IPS-NIHi7 (cell line): ENCODE measurements at regions not wholly inside any gene's neighbourhood (a gene's known extent, or its start where the extent isn't known, plus 50 kb on each side); places are given as distances from the start of the nearest gene placed in this dataset.
A peak's percentile ranks its signal among the peaks of the same experiment; 100 is the strongest.

Source experiments
- DNase-seq: peaks from one replicate; pipeline ENCODE4 v3.0.0; 2012; ENCODE audit warnings: mixed read lengths; ENCODE audit errors: extremely low spot score

DNA sequence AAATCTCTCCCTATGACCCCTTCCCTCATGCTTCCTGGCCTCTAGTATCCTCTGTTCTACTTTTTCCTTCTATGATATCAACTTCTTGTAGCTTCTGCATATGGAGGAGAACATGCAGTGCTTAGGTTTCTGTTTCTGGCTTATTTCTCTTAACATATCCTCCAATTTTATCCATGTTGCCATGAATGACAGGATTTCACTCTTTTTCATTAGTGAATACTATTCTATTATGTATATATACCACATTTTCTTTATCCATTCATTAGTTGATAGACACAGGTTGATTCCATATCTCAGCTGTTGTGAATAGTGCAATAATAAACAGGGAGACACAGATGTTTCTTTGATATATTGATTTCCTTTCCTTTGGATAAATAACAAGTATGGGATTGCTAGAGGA, 123.3 kb upstream of the SESN3 start:
- no peak for DNase-seq

DNA sequence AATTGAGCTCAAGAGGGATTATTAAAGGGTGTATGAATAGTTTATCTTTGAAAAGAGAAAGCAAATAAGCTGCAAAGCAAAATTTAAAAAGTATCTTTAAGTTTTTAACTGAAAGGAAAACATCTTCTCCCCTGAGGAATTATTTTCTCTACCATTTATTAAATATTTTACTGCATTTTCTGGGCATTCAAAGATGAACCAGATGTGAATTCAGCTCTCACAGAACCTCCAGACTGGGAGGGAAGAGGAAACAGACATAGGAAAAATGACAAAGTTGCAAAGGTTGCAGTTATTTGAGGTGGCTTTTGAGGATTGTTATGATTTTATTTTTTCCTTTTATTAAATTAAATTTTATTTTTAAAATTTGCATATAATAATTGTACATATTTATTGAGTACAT, 122.7 kb upstream of the SESN3 start:
- DNase-seq, result no peak

DNA sequence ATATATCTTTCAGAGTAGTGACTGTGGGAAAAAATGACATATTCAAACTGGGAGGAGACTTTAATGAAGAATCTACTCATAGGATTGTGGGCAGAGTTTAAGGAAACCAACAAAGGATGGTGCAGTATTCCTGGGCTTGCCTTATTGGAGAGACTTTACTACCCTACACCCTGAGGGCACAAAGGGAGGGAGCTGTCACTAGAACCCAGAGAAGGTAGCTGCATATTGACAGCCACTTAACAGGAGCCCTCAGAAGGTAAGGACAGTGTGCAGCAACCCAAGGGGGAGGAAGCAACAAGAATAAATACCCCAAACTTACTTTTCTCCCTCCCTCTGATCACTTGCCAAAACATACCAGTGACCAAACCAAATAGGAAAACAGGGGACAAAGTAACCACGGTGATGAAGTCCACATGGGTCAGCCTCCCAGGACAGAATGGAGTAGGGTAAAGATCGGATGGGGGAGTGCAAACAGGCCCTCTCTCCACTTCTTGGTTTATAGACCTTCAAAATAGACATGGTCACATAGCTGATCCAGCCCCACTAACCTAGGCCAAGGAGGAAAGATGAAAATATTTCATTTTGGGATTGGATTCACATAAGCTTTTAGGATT, 121.8 kb upstream of the SESN3 start:
- DNase-seq, result no peak

DNA sequence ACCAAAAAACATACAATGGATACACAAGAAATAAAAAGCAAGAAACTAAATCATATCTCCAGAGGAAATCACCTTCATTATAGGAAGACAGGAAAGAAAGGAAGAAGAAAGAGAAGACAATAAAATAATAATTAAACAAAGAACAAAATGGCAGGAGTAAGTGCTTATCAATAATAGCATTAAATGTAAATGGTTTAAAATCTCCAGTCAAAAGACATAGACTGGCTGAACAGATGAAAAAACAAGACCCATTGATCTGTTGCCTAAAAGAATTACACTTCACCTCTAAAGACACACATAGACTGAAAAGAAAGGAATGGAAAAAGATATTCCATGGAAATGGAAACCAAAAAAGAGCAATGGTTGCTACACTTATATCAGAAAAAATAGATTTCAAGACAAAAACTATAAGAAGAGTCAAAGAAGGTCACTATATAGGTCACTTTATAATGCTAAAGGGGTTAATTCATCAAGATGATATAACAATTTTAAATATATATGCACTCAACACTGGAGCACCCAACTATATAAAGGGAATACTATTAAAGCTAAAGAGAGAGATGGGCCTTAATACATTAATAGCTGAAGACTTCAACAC, 118.4 kb upstream of the SESN3 start:
- no peak for DNase-seq

DNA sequence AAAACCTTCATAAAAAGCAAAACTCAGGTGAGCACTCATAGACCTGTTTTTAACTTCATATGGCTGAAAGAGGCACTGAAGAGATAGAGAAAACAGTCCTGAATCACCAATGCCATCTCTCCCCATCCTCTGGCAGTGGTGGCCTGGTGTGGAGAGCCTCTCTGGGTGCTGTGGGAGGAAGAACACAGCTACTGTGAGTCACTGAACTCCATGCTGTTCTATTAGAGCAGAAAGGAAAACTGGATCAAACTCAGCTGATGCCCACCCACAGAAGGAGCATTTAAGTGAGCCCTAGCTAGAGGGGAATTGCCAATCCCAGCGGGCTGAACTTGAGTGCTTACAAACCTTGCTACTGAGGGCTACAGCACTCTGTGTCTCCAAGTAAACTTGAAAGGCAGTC, 115.3 kb upstream of the SESN3 start:
- no peak for DNase-seq

DNA sequence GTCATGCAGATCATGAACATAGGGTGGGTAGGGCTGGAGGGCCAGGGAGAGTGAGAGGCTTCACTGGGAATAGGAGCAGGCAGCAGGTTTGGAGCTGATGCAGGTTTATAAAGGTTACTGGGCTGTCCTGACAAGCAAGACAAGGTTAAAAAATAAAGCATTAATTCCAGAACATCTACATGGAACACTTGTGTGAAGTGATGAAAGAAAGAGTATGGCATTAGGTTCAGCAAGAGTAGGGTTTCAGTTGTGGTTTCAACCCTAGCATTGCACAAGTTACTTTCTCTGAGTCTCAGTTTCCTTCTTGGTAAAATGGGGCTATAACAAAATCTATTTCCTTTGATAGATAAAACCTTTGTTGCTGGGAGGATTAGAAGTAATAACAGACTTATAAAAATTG, 114.6 kb upstream of the SESN3 start:
- DNase-seq, result no peak

DNA sequence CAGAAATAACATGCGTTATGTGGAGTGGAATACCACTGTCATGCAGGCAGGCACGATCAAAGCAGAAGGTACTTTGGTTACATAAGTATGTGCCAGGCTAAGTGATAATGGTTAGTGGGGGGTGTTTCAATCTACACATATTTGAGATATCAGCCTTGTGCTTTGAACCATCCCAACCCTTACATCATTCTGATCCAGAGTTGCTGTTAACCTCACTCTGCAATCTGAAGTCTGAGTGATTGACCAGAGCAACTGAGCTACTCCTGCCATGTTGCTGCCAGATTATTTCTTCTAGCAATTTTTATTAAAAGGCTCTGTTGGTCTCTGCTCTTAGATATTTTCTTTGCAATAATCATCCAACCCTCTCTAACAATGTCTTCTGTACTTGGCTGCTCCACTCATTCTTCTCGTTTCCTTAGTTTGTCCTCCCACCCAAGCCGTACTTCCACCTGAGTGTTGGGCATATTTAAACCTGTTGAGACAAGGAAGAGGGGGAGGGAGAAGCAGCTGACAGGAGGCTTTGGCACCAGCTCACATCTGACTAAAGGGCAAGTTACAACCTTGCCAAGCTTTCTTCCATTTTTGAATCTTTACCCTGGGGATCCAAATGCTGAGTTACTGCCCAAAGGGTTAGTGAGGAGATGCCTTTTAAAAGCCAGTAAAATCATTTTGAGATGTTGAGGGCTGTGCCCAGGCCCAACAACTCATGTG, 114.1 kb upstream of the SESN3 start:
- no peak for DNase-seq

DNA sequence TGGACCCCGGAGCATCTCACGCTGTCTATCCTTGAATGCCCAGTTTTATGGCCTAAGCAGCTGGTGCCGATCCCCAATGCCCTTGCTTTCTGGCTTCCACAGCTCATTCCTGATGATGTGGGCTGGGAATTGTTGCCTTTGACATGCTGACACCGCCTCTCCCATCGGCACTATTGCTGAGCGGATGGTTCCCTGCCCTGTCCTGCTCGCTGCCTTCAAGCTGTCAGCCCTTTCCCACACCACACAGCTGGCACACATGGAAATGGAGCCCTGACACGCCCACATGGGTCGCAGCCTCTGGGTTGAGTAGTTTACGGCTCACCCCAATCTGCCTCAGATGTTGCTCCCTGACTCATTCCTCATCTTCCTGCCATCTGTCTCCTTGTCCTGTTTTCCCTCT, 110.2 kb upstream of the SESN3 start:
- no peak for DNase-seq

DNA sequence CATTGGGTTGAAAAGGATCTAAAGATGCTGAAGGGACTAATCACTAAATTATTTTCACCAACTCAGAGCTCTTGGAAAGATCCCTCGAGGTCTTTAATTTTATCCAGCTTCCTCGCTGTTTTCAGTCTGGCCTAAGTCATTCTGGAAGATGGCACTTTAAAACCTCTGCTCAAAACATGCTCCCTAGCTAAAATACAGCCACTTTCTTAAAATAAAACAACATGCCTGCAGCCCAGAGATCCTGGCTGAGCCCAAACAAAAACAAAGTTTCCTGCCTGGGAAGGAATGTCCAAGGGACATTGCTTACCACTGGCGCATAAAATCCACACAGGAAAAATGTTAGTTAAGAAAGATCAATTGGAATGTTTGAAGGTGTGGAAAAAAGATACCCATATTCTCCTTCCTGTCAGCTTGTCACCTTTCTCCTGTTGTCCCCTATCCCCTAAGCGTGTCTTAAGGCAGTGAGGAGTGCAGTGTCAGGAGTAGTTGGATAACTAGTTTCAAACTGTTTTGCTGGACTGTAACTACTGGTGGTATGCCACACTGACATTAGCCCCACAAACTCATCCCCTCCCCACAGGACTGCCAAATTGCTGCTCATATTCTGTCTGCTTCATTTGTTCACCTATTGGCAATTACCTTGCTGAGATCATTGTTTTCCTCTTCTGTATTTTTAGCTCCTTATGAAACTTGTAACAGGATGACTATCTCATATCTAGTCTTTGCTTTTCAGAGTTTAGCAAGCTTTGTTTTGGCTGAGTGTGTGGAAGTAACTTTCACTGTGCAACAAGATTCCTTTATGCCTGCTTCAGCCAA, 108.3 kb upstream of the SESN3 start:
- no peak for DNase-seq

DNA sequence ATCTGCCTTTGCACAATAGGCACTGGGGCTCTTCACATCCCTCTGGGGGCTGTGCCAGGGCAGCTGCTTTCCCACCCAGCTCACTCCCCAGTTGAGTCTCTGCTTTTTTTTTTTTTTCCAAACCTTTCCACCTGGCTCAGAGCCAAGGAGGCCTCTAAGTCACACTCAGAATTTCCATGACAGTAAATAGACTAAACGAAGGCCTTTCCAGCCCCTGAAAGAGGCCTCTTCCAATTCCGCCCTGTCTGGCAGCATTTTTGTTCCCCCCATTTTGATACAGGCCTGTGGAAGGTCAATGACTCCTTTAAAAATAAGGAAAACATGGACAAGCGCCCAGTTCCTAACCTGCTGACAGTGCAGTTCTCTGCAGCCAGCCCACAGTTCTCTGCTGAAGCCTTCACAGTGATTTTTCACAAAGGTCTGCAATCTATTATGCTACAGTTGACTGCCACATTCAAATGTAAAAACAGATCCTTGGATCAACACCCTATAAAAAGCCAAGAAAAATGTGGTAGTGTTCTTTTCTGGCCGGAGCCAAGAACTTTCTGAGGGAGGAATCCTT, 107.5 kb upstream of the SESN3 start:
- DNase-seq, result no peak

DNA sequence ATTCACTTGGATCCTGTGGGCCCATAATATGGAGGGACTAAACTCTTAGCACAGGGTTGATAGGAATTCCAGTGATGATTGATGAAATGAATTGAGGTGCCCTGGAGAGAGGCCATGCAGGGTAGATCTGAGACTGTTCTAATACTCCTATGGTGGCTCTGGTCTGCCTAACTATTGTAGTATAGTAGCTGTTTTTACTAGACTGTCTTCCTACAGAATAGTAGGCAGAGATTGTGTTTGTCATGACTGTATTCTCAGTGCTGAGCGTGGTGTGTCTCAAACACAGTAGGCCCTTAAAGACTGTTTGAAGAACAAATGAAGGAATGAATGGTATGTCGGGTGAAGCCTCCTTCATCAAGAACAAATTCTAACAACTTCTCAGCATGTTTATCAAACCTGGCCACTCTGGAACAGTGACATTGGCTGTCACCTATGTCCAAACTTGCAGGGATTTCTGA, 107.0 kb upstream of the SESN3 start:
- no peak for DNase-seq

DNA sequence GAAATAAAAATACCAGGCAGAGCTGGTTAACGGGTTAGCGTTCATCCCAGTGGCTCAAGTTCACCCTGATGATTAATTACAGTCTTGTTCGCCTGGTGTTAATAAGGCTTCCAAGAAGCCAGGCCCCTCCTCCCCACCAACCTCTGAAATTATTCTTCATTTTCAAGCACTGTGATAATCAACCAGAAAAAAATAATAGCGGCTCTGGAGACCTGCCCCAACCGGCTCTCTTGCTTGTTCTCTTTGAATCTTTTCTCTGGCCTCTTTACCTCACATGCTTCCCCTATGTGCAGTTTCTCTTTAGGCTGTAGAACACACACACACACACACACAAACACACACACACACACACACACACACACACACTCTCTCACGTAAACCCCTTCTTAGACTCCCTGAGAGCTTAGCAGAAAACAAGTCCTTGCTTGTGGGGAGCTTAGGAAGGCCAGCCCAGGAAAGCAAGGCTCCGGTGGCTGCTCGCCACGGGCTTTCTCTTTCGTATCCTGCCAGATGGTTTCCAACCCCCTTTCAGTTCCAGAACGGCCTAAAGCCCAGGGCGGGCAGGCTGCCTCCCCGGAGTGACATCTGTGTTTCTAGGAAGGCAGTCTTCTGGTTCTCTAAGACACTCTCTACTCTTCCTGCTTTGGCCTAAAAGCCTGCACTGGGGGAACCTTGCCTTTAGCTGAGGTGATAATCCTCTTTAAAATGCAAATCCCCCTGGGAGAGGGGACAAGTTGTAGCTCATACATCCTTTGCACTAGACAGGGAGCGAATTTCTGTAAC, 106.4 kb upstream of the SESN3 start:
- DNase-seq, result peak; percentile 48

DNA sequence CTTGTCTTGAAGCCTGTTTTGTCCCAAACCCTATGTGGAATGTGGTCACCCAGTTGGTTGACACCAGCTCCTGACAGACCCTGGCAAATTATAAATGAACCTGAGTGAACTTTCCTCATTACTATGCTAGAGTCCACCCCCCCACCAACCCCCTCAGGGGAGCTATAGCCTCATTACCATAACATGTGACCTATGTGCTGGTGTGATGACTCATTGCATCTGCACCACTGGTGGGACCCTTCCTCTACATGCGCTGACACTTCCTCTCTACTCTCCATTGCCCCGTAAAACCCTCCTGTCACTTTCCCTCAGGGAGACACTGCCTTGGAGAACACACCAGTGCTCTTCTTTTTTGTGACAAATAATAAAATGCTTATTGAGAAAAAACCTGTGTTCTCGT, 105.0 kb upstream of the SESN3 start:
- peak; percentile 45 for DNase-seq

DNA sequence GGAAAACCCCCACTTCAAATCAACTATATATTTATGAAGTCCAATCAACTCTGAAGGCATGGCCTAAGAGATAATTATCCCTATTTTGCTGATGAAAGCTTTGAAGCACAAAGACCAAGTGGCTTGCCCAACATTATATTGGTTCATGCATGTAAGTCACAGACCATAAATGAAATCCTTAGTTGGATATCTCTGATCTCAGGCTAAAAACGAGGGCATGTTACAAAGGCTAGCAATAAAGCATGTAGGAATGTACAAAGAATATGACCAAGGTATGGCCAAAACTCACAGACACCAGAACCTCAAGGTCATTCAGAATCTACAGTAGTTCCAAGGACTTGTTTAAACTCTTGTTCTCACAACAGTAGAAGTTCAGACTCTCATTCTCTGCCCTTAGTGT, 100.2 kb upstream of the SESN3 start:
- no peak for DNase-seq

DNA sequence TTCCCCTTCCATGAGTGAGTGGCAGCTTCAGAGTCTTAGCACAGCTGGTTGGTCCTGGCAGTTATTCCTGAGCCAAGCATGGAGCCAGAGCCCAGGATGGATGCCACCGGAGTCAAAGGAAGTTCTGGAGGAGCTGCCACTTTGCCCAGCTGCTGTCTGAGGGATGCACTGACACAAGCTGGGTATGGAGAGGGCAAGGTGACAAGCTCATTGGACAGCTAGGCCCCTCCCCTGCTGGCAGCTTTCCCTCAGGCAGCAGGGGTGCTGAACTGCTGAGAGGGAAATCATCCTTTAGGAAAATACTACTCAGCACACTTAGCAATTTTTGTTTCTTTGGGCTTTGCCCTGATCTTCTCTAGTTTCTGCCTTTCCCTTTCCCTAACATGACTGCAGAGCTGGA, 99.3 kb upstream of the SESN3 start:
- no peak for DNase-seq

DNA sequence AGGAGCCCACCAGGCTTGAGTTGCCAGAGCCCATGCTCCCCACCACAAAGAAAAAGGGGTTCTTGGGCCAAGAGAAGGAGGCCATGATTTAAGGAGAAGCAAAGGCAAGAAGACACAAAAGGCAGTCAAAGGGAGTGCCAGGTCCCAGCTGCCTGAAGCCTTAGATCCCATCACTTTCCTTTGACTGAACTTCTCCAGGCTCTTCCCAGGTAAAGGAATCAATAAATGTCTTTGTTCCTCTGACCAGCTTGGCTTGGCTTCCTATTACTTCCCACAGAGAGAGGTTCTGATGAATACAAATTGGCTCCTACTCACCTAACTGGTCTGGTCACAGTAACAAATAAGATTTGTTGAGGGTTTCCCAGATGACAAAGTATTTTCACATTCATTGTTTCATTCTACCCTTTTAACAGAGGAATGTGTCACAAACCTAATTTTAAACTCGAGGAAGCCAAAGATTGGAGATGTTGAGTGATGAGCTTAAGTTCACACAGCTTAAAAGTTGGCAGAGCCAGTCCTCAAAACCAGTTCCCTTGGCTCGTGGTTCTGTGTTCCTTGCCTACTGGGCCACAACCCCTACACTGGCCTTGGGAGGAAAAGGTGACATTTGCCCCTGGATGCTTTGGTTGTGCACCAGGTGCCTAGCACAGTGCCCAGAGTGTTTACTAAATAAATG, 96.4 kb upstream of the SESN3 start:
- no peak for DNase-seq

DNA sequence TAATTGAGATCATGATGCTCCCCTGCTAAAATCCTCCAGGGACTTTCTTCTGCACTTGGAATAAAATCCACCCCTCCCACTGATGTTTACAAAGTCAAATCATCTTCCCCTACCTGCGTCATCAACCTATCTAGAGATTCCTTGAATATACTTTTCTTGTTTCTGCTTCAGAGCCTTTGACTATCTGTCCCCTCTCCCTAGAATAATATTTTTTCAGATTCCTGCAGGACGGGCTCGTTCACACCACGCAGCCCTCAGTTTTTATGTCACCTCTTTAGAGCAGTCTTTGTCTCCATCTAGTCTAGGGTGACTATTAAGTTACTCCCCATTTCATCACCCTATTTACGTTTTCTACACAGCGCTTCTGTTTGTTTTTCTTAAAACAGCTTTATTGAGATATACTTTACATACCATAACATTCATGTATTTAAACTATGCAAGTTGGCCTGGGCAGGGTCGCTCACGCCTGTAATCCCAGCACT, 94.8 kb upstream of the SESN3 start:
- no peak for DNase-seq

DNA sequence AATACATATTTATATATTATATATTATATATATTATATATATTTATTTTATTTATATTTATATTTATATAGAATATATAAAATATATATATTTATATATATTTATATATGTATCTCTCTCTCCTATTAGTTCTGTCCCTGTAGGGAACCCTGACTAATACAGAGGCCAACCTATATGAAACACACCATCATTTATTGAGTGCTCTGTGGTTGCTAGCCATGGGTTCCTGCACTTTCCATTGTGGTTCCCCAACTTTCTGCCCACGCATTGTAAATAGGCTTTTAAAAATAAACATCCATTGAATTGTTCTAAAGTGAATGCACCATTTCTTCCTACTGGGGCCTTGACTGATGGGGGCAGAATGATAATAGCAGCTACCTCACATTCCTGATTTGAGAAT, 93.8 kb upstream of the SESN3 start:
- no peak for DNase-seq

DNA sequence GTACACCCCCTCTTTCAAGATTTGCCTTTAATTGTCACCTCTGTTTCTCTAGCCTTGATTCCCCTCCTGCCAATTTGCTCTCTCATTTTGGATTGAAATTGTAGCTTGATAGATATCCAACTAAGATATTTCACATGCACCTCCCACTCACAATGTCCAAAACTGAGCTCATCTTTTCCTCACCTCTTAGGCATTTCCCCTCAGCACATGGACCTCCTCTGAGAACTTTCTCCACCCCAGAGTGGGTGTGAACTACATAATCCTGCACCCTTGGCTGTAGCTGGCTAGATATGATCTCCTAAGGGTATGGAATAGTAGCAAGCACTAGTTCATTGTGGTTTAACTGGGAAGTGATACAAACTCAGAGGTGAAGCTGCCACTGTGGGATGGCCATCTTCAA, 91.5 kb upstream of the SESN3 start:
- no peak for DNase-seq

DNA sequence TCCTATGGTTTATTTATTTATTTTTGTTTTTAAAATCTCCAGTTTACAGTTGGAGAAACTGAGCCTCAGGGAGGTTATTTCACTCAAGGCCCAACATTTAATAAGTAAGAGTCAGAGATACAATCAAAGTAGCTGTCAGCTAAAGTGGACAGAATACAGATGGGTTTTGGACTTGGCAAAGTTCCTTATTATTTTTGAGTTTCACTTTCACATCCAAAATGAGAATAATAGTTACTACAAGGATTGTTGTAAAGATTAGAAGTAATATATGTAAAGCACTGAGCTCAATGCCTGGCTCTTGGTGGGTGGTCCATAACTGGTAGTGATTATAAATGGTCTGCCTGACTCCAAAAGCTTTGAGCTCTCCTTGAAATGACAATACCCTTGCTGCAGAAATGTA, 87.5 kb upstream of the SESN3 start:
- no peak for DNase-seq
